Neutrophil (primary cell): ENCODE measurements at regions not wholly inside any gene's neighbourhood (a gene's known extent, or its start where the extent isn't known, plus 50 kb on each side); places are given as distances from the start of the nearest gene placed in this dataset.

ENCODE experiments used
- H3K27ac ChIP-seq: fragments of 200-600 bp; sonication (generic); 2 replicates; pipeline ENCODE4 v1.5.1; 2016; ENCODE audit warnings: mild to moderate bottlenecking, moderate library complexity
- H3K27me3 ChIP-seq: fragments of 200-600 bp; sonication (generic); 2 replicates; pipeline ENCODE4 v1.6.0; 2016; ENCODE audit warnings: mild to moderate bottlenecking
- H3K36me3 ChIP-seq: fragments of 200-600 bp; sonication (generic); 2 replicates; pipeline ENCODE4 v1.5.1; 2017
- H3K4me1 ChIP-seq, 2 experiments: fragments of 200-600 bp in 1 of 2; sonication (generic) in 1 of 2; 1 replicate in 1 of 2; 2 replicates in 1 of 2; pipeline versions ENCODE4 v1.5.1 to v1.6.1; 2013 to 2016; ENCODE audit warnings: low read depth in 1 of 2, low read length in 1 of 2, mild to moderate bottlenecking in 1 of 2, moderate library complexity in 1 of 2; ENCODE audit not compliant: control insufficient read depth in 1 of 2, insufficient read depth in 1 of 2
- H3K4me3 ChIP-seq, 2 experiments: fragments of 200-600 bp in 1 of 2; sonication (generic) in 1 of 2; 1 replicate in 1 of 2; 2 replicates in 1 of 2; pipeline ENCODE4 v1.5.1; 2013 to 2016; ENCODE audit warnings: low read depth in 1 of 2, low read length in 1 of 2, mild to moderate bottlenecking in 1 of 2, moderate library complexity in 1 of 2
- H3K9me3 ChIP-seq: fragments of 200-600 bp; sonication (generic); 2 replicates; pipeline ENCODE4 v1.5.1; 2016
- TF ChIP-seq, protein P1 (sequence below): fragments of 200-600 bp; sonication (generic); IDR thresholded peaks from 2 replicates; pipeline ENCODE4 v1.5.1; 2016; ENCODE audit warnings: antibody characterized with exemption

DNA sequence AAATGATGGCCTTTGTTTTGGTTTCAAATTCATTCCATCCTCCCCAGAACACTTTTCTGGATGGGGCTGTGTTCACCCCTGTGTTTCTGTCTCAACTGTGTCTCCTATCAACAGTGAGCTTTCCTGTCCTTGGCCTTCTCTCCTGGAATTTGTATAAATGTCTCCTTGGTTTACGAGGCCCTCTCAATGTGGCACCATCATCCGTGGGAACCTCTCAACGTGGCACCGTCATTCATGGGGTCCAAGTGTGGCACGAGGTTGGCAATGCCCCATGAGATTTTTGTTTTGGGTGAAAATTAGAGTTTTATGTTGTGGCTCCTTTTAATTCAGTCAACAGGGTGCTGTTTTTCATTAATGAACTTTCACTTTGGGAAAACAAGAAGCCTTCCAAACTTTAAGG is 280.7 kb upstream of the SALL3 start:
- Histone ChIP-seq H3K9me3 (no peaks in the 10 kb centered on the region), H3K27ac (no peak overlapping the region), H3K36me3 (no peaks in the 10 kb centered on the region), H3K4me1 (no peaks in the 10 kb centered on the region), H3K4me3 (no peak overlapping the region), H3K27me3 (no peaks in the 10 kb centered on the region)
- TF ChIP-seq, protein P1, sequence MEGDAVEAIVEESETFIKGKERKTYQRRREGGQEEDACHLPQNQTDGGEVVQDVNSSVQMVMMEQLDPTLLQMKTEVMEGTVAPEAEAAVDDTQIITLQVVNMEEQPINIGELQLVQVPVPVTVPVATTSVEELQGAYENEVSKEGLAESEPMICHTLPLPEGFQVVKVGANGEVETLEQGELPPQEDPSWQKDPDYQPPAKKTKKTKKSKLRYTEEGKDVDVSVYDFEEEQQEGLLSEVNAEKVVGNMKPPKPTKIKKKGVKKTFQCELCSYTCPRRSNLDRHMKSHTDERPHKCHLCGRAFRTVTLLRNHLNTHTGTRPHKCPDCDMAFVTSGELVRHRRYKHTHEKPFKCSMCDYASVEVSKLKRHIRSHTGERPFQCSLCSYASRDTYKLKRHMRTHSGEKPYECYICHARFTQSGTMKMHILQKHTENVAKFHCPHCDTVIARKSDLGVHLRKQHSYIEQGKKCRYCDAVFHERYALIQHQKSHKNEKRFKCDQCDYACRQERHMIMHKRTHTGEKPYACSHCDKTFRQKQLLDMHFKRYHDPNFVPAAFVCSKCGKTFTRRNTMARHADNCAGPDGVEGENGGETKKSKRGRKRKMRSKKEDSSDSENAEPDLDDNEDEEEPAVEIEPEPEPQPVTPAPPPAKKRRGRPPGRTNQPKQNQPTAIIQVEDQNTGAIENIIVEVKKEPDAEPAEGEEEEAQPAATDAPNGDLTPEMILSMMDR, result no peak

DNA sequence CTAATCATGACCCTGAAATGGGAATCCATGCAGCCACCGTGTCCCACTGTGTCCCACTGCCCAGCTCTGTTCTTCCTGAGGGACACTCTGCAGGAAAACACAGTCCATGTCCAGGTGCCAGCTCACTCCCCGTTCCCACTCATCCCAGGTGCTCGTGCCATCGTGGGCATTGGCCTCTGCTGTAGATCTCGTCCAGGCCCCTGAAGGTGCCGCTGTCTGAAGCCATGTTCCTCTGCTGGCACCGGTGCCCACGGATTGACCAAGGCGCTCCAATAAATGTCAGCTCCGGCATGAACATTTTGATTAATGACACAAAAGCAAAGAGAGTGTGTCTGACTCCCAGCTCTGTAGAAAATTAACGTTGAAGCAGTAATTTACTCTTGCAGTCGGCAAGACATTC is 280.1 kb upstream of the SALL3 start:
- Histone ChIP-seq H3K27me3 (no peaks in the 10 kb centered on the region), H3K36me3 (no peaks in the 10 kb centered on the region), H3K9me3 (no peaks in the 10 kb centered on the region), H3K4me3 (no peak overlapping the region), H3K27ac (no peak overlapping the region), H3K4me1 (no peaks in the 10 kb centered on the region)
- TF ChIP-seq, protein P1, result no peak

DNA sequence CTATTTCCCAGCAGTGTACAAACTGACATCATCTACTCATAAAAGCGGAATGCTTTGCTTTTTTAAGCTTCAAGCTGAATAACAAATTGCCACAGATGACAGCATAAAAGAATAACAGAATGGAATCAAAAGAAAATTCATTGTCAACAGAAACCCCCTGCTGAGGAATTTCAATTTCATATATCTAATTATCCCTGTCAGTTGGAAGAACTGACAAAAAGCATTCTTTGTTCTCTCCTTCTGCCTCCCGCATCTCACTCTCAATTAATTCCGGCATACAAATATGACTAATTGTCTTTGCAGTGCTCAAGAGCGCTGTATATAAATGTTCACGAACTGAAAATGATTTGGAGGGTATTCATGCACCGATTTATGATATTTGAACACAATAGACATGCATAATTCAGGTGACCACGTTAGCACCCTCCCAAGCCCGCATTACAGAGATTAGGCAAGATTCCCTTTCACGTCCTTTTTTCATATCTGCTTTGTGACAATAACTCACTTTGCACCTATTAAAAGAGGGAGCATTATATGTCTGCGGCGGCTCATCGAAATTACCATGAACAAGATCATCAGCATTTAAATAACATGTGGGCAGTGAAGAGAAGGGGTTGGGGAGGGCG is 277.7 kb upstream of the SALL3 start:
- Histone ChIP-seq H3K4me1 (no peaks in the 10 kb centered on the region), H3K27me3 (no peaks in the 10 kb centered on the region), H3K36me3 (no peaks in the 10 kb centered on the region), H3K9me3 (no peaks in the 10 kb centered on the region), H3K4me3 (no peak overlapping the region), H3K27ac (no peak overlapping the region)
- TF ChIP-seq, protein P1, result no peak

- Histone ChIP-seq H3K4me1 (no peaks in the 10 kb centered on the region), H3K36me3 (no peaks in the 10 kb centered on the region), H3K9me3 (no peaks in the 10 kb centered on the region), H3K4me3 (no peak overlapping the region), H3K27ac (no peak overlapping the region), H3K27me3 (no peaks in the 10 kb centered on the region)
- TF ChIP-seq, protein P1, result no peak
Observed at GRCh38 chr18:78703291-78703690, 276.3 kb upstream of the SALL3 start.

- H3K27ac ChIP-seq, result no peak overlapping the region
- H3K9me3 ChIP-seq, result no peaks in the 10 kb centered on the region
- H3K4me3 ChIP-seq, result no peak overlapping the region
- no peaks in the 10 kb centered on the region for H3K36me3 ChIP-seq
- TF ChIP-seq, protein P1, result no peak
- H3K4me1 ChIP-seq, result no peaks in the 10 kb centered on the region
- no peaks in the 10 kb centered on the region for H3K27me3 ChIP-seq
Observed at GRCh38 chr18:78704971-78705461, 274.6 kb upstream of the SALL3 start.
